ENCODE measurements at regions not wholly inside any gene's neighbourhood (a gene's known extent, or its start where the extent isn't known, plus 50 kb on each side); places are given as distances from the start of the nearest gene placed in this dataset.

GRCh38 chr1:194707074-194707473, 1520.7 kb upstream of the B3GALT2 start:
- no peak overlapping the region for H3K4me3 ChIP-seq (ENCODE audit: low read length)
- no peak for DNase-seq (ENCODE audit: low read depth)
- no peak for TF ChIP-seq CTCF (conservative IDR thresholded peaks at IDR 0.05; ENCODE audit: low read length)

GRCh38 chr1:194705123-194705854, 1518.9 kb upstream of the B3GALT2 start:
- no peak for DNase-seq (ENCODE audit: low read depth)
- TF ChIP-seq CTCF (conservative IDR thresholded peaks at IDR 0.05; ENCODE audit: low read length) = no peak
- no peak overlapping the region for H3K4me3 ChIP-seq (ENCODE audit: low read length)

DNA sequence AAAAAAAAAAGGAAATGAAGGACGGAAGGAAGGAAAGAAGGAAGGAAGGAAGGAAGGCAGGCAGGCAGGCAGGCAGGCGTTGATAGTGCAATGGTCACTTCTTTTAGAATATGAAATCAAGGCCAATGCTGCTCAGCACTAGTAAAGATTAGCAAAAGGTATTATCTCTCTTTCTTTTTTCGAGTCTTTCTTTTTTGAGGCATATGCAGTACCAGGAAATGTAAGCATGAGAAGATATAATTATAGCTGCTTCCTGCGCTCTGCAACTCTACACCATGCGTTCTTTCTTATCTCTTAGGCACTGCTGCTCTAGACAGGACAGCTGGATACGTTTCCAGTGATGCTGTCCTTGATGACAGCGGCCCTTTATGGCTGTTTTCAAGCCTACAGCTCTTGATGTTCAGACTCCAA, 1512.5 kb upstream of the B3GALT2 start:
- no peak for DNase-seq (ENCODE audit: low read depth)
- TF ChIP-seq CTCF (conservative IDR thresholded peaks at IDR 0.05; ENCODE audit: low read length) = no peak
- H3K4me3 ChIP-seq (ENCODE audit: low read length) = no peak overlapping the region

GRCh38 chr1:194693244-194693643, 1506.8 kb upstream of the B3GALT2 start:
- TF ChIP-seq CTCF (conservative IDR thresholded peaks at IDR 0.05; ENCODE audit: low read length) = no peak
- DNase-seq (ENCODE audit: low read depth) = no peak
- H3K4me3 ChIP-seq (ENCODE audit: low read length) = no peak overlapping the region

- no peak for DNase-seq (ENCODE audit: low read depth)
- no peak overlapping the region for H3K4me3 ChIP-seq (ENCODE audit: low read length)
- no peak for TF ChIP-seq CTCF (conservative IDR thresholded peaks at IDR 0.05; ENCODE audit: low read length)
Measured at GRCh38 chr1:194684636-194685035, 1498.2 kb upstream of the B3GALT2 start.

- no peak for TF ChIP-seq CTCF (conservative IDR thresholded peaks at IDR 0.05; ENCODE audit: low read length)
- H3K4me3 ChIP-seq (ENCODE audit: low read length) = no peak overlapping the region
- no peak for DNase-seq (ENCODE audit: low read depth)
Measured at GRCh38 chr1:194658090-194658439, 1471.7 kb upstream of the B3GALT2 start.

- no peak overlapping the region for H3K4me3 ChIP-seq (ENCODE audit: low read length)
- no peak for TF ChIP-seq CTCF (conservative IDR thresholded peaks at IDR 0.05; ENCODE audit: low read length)
- DNase-seq (ENCODE audit: low read depth) = no peak
Measured at GRCh38 chr1:194654956-194655355, 1468.5 kb upstream of the B3GALT2 start.
